ENCODE measurements at regions not wholly inside any gene's neighbourhood (a gene's known extent, or its start where the extent isn't known, plus 50 kb on each side); places are given as distances from the start of the nearest gene placed in this dataset.
"Not testable (repeated sequence)": the region's sequence is repeated elsewhere in the genome, so short reads cannot be mapped to it uniquely, and the experiment has no call there.

GRCh38 chr5:71789746-71790145 lies 70.7 kb downstream of the CARTPT start:
- no peaks in the 10 kb centered on the region for H3K27me3 ChIP-seq (ENCODE audit: control insufficient read depth in 2 of 2, insufficient read depth in 1 of 2, low read length in 1 of 2)
- peaks cover 0 to 10% of the 10 kb centered on the region in 2 donors for H3K9me3 ChIP-seq (ENCODE audit: control insufficient read depth in 2 of 2, insufficient read depth in 1 of 2, low read length in 1 of 2)
- 89% methylated on average over 4 of the region's 4 CpGs for WGBS
- DNase-seq (ENCODE audit: low read depth in 6 of 9, low spot score in 9 of 9), result no peak
- no peak overlapping the region for H3K4me3 ChIP-seq (ENCODE audit: low read length in 2 of 2)
- H3K36me3 ChIP-seq (ENCODE audit: control insufficient read depth in 2 of 2, insufficient read depth in 2 of 2, low read length in 1 of 2), result no peaks in the 10 kb centered on the region
- H3K4me1 ChIP-seq (ENCODE audit: control insufficient read depth in 2 of 2, insufficient read depth in 2 of 2, low read length in 2 of 2), result no peaks in the 10 kb centered on the region
- no peak overlapping the region for H3K27ac ChIP-seq (ENCODE audit: low read depth in 1 of 2, low read length in 1 of 2)

GRCh38 chr5:71790433-71790832 lies 71.4 kb downstream of the CARTPT start:
- no peaks in the 10 kb centered on the region for H3K27me3 ChIP-seq (ENCODE audit: control insufficient read depth in 2 of 2, insufficient read depth in 1 of 2, low read length in 1 of 2)
- DNase-seq (ENCODE audit: low read depth in 6 of 9, low spot score in 9 of 9), result no peak
- no peak overlapping the region for H3K4me3 ChIP-seq (ENCODE audit: low read length in 2 of 2)
- 78% methylated on average over 7 of the region's 7 CpGs for WGBS
- H3K36me3 ChIP-seq (ENCODE audit: control insufficient read depth in 2 of 2, insufficient read depth in 2 of 2, low read length in 1 of 2), result no peaks in the 10 kb centered on the region
- H3K9me3 ChIP-seq (ENCODE audit: control insufficient read depth in 2 of 2, insufficient read depth in 1 of 2, low read length in 1 of 2), result peaks cover 0 to 10% of the 10 kb centered on the region in 2 donors
- no peaks in the 10 kb centered on the region for H3K4me1 ChIP-seq (ENCODE audit: control insufficient read depth in 2 of 2, insufficient read depth in 2 of 2, low read length in 2 of 2)
- H3K27ac ChIP-seq (ENCODE audit: low read depth in 1 of 2, low read length in 1 of 2), result no peak overlapping the region

- H3K27ac ChIP-seq (ENCODE audit: low read depth in 1 of 2, low read length in 1 of 2); H3K4me1 ChIP-seq (ENCODE audit: control insufficient read depth in 2 of 2, insufficient read depth in 2 of 2, low read length in 2 of 2); DNase-seq (ENCODE audit: low read depth in 6 of 9, low spot score in 9 of 9); H3K27me3 ChIP-seq (ENCODE audit: control insufficient read depth in 2 of 2, insufficient read depth in 1 of 2, low read length in 1 of 2); H3K36me3 ChIP-seq (ENCODE audit: control insufficient read depth in 2 of 2, insufficient read depth in 2 of 2, low read length in 1 of 2); H3K4me3 ChIP-seq (ENCODE audit: low read length in 2 of 2): not testable (repeated sequence)
- 99% methylated on average over 2 of the region's 2 CpGs for WGBS
- peaks cover 0 to 10% of the 10 kb centered on the region in 2 donors for H3K9me3 ChIP-seq (ENCODE audit: control insufficient read depth in 2 of 2, insufficient read depth in 1 of 2, low read length in 1 of 2)
These were observed 73.0 kb downstream of the CARTPT start for GRCh38 chr5:71792041-71792440.

GRCh38 chr5:71794061-71794695 lies 75.1 kb downstream of the CARTPT start:
- no peaks in the 10 kb centered on the region for H3K36me3 ChIP-seq (ENCODE audit: control insufficient read depth in 2 of 2, insufficient read depth in 2 of 2, low read length in 1 of 2)
- H3K27me3 ChIP-seq (ENCODE audit: control insufficient read depth in 2 of 2, insufficient read depth in 1 of 2, low read length in 1 of 2), result no peaks in the 10 kb centered on the region
- H3K4me1 ChIP-seq (ENCODE audit: control insufficient read depth in 2 of 2, insufficient read depth in 2 of 2, low read length in 2 of 2), result no peaks in the 10 kb centered on the region
- no peak overlapping the region for H3K27ac ChIP-seq (ENCODE audit: low read depth in 1 of 2, low read length in 1 of 2)
- WGBS, result 97% methylated on average over 37 of the region's 37 CpGs
- H3K9me3 ChIP-seq (ENCODE audit: control insufficient read depth in 2 of 2, insufficient read depth in 1 of 2, low read length in 1 of 2), result peaks cover 0 to 10% of the 10 kb centered on the region in 2 donors
- no peak for DNase-seq (ENCODE audit: low read depth in 6 of 9, low spot score in 9 of 9)
- H3K4me3 ChIP-seq (ENCODE audit: low read length in 2 of 2), result no peak overlapping the region

- WGBS, result 77% methylated on average over 4 of the region's 4 CpGs
- H3K36me3 ChIP-seq (ENCODE audit: control insufficient read depth in 2 of 2, insufficient read depth in 2 of 2, low read length in 1 of 2), result no peaks in the 10 kb centered on the region
- no peak overlapping the region for H3K4me3 ChIP-seq (ENCODE audit: low read length in 2 of 2)
- DNase-seq (ENCODE audit: low read depth in 6 of 9, low spot score in 9 of 9), result no peak
- H3K9me3 ChIP-seq (ENCODE audit: control insufficient read depth in 2 of 2, insufficient read depth in 1 of 2, low read length in 1 of 2), result no peaks in the 10 kb centered on the region
- no peak overlapping the region for H3K27ac ChIP-seq (ENCODE audit: low read depth in 1 of 2, low read length in 1 of 2)
- H3K4me1 ChIP-seq (ENCODE audit: control insufficient read depth in 2 of 2, insufficient read depth in 2 of 2, low read length in 2 of 2), result no peaks in the 10 kb centered on the region
- no peaks in the 10 kb centered on the region for H3K27me3 ChIP-seq (ENCODE audit: control insufficient read depth in 2 of 2, insufficient read depth in 1 of 2, low read length in 1 of 2)
These were observed 83.6 kb downstream of the CARTPT start for GRCh38 chr5:71802673-71803072.

GRCh38 chr5:71806711-71807110 lies 87.6 kb downstream of the CARTPT start:
- no peaks in the 10 kb centered on the region for H3K9me3 ChIP-seq (ENCODE audit: control insufficient read depth in 2 of 2, insufficient read depth in 1 of 2, low read length in 1 of 2)
- WGBS, result 96% methylated on average over 1 of the region's 1 CpG
- H3K4me1 ChIP-seq (ENCODE audit: control insufficient read depth in 2 of 2, insufficient read depth in 2 of 2, low read length in 2 of 2), result no peaks in the 10 kb centered on the region

GRCh38 chr5:71807909-71808308 lies 88.8 kb downstream of the CARTPT start:
- no peaks in the 10 kb centered on the region for H3K36me3 ChIP-seq (ENCODE audit: control insufficient read depth in 2 of 2, insufficient read depth in 2 of 2, low read length in 1 of 2)
- no peak for DNase-seq (ENCODE audit: low read depth in 6 of 9, low spot score in 9 of 9)
- H3K4me1 ChIP-seq (ENCODE audit: control insufficient read depth in 2 of 2, insufficient read depth in 2 of 2, low read length in 2 of 2), result no peaks in the 10 kb centered on the region
- no peak overlapping the region for H3K4me3 ChIP-seq (ENCODE audit: low read length in 2 of 2)
- no peak overlapping the region for H3K27ac ChIP-seq (ENCODE audit: low read depth in 1 of 2, low read length in 1 of 2)
- no peaks in the 10 kb centered on the region for H3K27me3 ChIP-seq (ENCODE audit: control insufficient read depth in 2 of 2, insufficient read depth in 1 of 2, low read length in 1 of 2)
- WGBS, result 91% methylated on average over 4 of the region's 4 CpGs
- H3K9me3 ChIP-seq (ENCODE audit: control insufficient read depth in 2 of 2, insufficient read depth in 1 of 2, low read length in 1 of 2), result no peaks in the 10 kb centered on the region

More at GRCh38 chr5:71806711-71807110, 87.6 kb downstream of the CARTPT start:
- Histone ChIP-seq H3K36me3 (ENCODE audit: control insufficient read depth in 2 of 2, insufficient read depth in 2 of 2, low read length in 1 of 2) (no peaks in the 10 kb centered on the region), H3K27me3 (ENCODE audit: control insufficient read depth in 2 of 2, insufficient read depth in 1 of 2, low read length in 1 of 2) (no peaks in the 10 kb centered on the region), H3K27ac (ENCODE audit: low read depth in 1 of 2, low read length in 1 of 2) (no peak overlapping the region), H3K4me3 (ENCODE audit: low read length in 2 of 2) (no peak overlapping the region)
- DNase-seq (ENCODE audit: low read depth in 6 of 9, low spot score in 9 of 9), result no peak

GRCh38 chr5:71809446-71809845 lies 90.4 kb downstream of the CARTPT start:
- 92% methylated on average over 2 of the region's 2 CpGs for WGBS
- Histone ChIP-seq H3K36me3 (ENCODE audit: control insufficient read depth in 2 of 2, insufficient read depth in 2 of 2, low read length in 1 of 2) (no peaks in the 10 kb centered on the region), H3K27me3 (ENCODE audit: control insufficient read depth in 2 of 2, insufficient read depth in 1 of 2, low read length in 1 of 2) (no peaks in the 10 kb centered on the region), H3K27ac (ENCODE audit: low read depth in 1 of 2, low read length in 1 of 2) (no peak overlapping the region), H3K4me1 (ENCODE audit: control insufficient read depth in 2 of 2, insufficient read depth in 2 of 2, low read length in 2 of 2) (no peaks in the 10 kb centered on the region), H3K4me3 (ENCODE audit: low read length in 2 of 2) (no peak overlapping the region), H3K9me3 (ENCODE audit: control insufficient read depth in 2 of 2, insufficient read depth in 1 of 2, low read length in 1 of 2) (no peaks in the 10 kb centered on the region)
- no peak for DNase-seq (ENCODE audit: low read depth in 6 of 9, low spot score in 9 of 9)

- Histone ChIP-seq H3K36me3 (ENCODE audit: control insufficient read depth in 2 of 2, insufficient read depth in 2 of 2, low read length in 1 of 2) (no peaks in the 10 kb centered on the region), H3K27ac (ENCODE audit: low read depth in 1 of 2, low read length in 1 of 2) (no peak overlapping the region), H3K4me3 (ENCODE audit: low read length in 2 of 2) (no peak overlapping the region), H3K27me3 (ENCODE audit: control insufficient read depth in 2 of 2, insufficient read depth in 1 of 2, low read length in 1 of 2) (no peaks in the 10 kb centered on the region), H3K9me3 (ENCODE audit: control insufficient read depth in 2 of 2, insufficient read depth in 1 of 2, low read length in 1 of 2) (no peaks in the 10 kb centered on the region), H3K4me1 (ENCODE audit: control insufficient read depth in 2 of 2, insufficient read depth in 2 of 2, low read length in 2 of 2) (no peaks in the 10 kb centered on the region)
- WGBS, result 70% methylated on average over 9 of the region's 9 CpGs
- no peak for DNase-seq (ENCODE audit: low read depth in 6 of 9, low spot score in 9 of 9)
These were observed 90.9 kb downstream of the CARTPT start for GRCh38 chr5:71810023-71810422.

Measured in thymus (tissue), 11 donors.